Kidney epithelial cell (primary cell): ENCODE measurements at regions not wholly inside any gene's neighbourhood (a gene's known extent, or its start where the extent isn't known, plus 50 kb on each side); places are given as distances from the start of the nearest gene placed in this dataset.
A peak's percentile ranks its signal among the peaks of the same experiment; 100 is the strongest.
"Not testable (repeated sequence)": the region's sequence is repeated elsewhere in the genome, so short reads cannot be mapped to it uniquely, and the experiment has no call there.

Source experiments
- DNase-seq: peaks from one replicate; pipeline ENCODE4 v3.0.0-alpha.2; 2010; ENCODE audit warnings: low read depth
- H3K27me3 ChIP-seq: 2 replicates; pipeline ENCODE4 v1.6.0; 2011; ENCODE audit warnings: low read length; ENCODE audit not compliant: control insufficient read depth, insufficient read depth
- H3K36me3 ChIP-seq: 2 replicates; pipeline ENCODE4 v1.5.1; 2011; ENCODE audit warnings: low read length; ENCODE audit not compliant: control insufficient read depth, insufficient read depth
- H3K4me3 ChIP-seq: 2 replicates; pipeline ENCODE4 v1.5.1; 2011; ENCODE audit warnings: low read depth, mild to moderate bottlenecking, control low read depth, low read length
- TF ChIP-seq, protein P1 (sequence below): IDR thresholded peaks from 2 replicates; pipeline ENCODE4 v1.5.1; 2011; ENCODE audit warnings: mild to moderate bottlenecking, moderate library complexity, low read length, control low read depth, inconsistent platforms; ENCODE audit not compliant: insufficient read depth, poor library complexity, severe bottlenecking

DNA sequence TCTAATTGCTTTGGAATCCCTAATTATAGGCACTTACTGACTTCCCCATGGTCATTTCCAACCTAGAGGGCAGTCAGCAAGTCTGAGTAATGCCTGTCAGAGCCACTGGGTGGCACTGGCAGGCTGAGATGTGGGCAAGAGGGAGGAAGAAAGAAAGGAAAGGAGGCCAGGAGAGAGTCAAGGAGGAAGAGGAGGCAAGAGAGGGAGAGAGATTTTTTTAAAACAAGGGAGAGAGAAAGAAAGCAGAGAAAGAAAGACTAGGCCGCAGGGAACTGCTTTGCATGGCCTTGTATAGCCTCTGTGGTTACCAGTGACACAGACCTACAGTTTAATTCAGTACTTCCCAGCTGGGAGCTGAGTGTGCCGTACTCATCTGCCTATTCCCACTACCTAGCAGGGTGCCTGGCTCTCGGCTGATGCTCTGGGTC, 210.4 kb upstream of the ADO start:
- Histone ChIP-seq H3K36me3 (no peaks in the 10 kb centered on the region), H3K27me3 (no peaks in the 10 kb centered on the region), H3K4me3 (no peak overlapping the region)
- TF ChIP-seq, protein P1, sequence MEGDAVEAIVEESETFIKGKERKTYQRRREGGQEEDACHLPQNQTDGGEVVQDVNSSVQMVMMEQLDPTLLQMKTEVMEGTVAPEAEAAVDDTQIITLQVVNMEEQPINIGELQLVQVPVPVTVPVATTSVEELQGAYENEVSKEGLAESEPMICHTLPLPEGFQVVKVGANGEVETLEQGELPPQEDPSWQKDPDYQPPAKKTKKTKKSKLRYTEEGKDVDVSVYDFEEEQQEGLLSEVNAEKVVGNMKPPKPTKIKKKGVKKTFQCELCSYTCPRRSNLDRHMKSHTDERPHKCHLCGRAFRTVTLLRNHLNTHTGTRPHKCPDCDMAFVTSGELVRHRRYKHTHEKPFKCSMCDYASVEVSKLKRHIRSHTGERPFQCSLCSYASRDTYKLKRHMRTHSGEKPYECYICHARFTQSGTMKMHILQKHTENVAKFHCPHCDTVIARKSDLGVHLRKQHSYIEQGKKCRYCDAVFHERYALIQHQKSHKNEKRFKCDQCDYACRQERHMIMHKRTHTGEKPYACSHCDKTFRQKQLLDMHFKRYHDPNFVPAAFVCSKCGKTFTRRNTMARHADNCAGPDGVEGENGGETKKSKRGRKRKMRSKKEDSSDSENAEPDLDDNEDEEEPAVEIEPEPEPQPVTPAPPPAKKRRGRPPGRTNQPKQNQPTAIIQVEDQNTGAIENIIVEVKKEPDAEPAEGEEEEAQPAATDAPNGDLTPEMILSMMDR: peak; percentile 96
- no peak for DNase-seq

DNA sequence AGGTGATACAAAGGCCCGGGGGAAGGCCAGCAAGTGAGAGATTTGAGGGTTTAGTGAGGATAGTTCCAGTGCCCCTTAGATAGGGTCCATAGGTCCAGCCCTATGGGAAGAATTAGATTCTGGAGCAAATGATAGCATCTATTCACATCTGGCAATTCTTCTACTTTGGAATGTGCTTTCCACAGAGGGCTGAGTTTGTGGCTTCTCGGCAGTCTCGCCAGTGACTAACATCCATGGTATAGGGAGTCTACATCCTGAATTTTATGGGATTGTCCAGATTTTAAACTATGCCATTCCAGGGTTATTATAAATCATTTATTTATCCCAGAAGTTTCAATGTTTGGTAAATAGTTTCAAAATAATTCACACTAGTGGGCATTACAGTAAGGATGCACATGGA, 207.3 kb upstream of the ADO start:
- Histone ChIP-seq H3K4me3 (no peak overlapping the region), H3K27me3 (no peaks in the 10 kb centered on the region), H3K36me3 (no peaks in the 10 kb centered on the region)
- TF ChIP-seq, protein P1: no peak
- DNase-seq: no peak

DNA sequence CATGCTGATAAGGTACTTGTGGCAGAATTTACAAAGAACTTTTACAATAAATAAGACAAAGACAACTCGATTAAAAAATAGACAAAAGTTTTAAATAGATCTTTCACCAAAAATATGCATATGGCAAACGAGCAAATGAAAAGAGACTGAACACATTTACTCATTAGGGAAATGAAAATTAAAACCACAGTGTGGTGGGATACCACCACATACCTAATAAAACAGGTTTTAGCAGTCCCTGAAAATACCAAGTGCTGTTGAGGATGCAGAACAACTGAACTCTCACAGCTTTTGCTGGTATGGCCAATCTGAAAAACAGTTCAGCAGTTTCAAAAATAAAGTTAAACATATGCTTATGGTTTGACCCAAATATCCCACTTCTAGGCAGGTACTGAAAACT, 205.4 kb upstream of the ADO start:
- Histone ChIP-seq H3K4me3 (no peak overlapping the region), H3K36me3 (no peaks in the 10 kb centered on the region), H3K27me3 (no peaks in the 10 kb centered on the region)
- DNase-seq: no peak
- TF ChIP-seq, protein P1: no peak

DNA sequence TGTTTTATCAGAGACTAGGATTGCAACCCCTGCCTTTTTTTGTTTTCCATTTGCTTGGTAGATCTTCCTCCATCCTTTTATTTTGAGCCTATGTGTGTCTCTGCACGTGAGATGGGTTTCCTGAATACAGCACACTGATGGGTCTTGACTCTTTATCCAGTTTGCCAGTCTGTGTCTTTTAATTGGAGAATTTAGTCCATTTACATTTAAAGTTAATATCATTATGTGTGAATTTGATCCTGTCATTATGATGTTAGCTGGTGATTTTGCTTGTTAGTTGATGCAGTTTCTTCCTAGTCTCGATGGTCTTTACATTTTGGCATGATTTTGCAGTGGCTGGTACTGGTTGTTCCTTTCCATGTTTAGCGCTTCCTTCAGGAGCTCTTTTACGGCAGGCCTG, 198.0 kb upstream of the ADO start:
- H3K4me3 ChIP-seq, H3K27me3 ChIP-seq, H3K36me3 ChIP-seq, DNase-seq: not testable (repeated sequence)

DNA sequence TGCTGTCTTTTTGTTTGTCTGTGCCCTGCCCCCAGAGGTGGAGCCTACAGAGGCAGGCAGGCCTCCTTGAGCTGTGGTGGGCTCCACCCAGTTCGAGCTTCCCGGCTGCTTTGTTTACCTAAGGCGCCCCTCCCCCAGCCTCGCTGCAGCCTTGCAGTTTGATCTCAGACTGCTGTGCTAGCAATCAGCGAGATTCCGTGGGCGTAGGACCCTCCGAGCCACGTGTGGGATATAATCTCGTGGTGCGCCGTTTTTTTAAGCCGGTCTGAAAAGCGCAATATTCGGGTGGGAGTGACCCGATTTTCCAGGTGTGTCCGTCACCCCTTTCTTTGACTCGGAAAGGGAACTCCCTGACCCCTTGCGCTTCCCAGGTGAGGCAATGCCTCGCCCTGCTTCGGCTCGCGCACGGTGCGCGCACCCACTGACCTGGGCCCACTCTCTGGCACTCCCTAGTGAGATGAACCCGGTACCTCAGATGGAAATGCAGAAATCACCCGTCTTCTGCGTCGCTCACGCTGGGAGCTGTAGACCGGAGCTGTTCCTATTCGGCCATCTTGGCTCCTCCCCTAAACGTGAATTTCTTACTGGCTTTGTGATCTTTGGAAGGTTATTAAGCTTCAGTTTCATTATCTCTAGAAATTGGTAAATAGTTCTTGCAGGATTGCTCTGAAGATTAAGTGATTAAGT, 196.2 kb upstream of the ADO start:
- not testable (repeated sequence) for H3K4me3 ChIP-seq, H3K36me3 ChIP-seq, H3K27me3 ChIP-seq, DNase-seq

DNA sequence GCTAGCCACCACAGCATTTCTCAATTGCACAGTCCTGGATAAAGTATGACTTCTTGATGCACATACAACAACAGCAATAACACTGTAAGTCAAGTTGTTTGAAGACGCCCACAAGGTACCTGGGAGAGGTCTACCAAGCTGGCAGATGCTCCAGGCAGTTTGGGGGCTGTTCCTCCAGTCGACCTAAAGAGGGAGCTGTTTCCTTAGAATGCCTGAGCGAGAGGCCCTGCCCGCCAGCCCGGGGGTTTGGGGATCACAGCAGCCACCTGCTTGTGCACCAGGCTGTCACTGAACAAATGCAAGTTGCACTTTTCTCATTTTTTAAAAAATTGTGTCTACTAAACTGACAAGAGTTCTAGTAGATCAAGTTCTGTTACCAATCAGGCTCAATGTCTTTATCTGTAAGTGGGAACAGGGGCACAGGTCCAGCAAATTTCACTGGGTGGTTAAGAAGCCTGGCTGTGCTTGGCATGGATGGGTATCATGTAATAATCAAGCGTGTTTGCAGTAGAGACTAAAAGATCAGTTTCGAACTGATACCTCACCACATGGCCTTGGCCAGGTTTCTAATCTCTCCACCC, 193.8 kb upstream of the ADO start:
- no peaks in the 10 kb centered on the region for H3K27me3 ChIP-seq
- H3K36me3 ChIP-seq: no peaks in the 10 kb centered on the region
- TF ChIP-seq, protein P1: peak; percentile 88
- DNase-seq: no peak
- no peak overlapping the region for H3K4me3 ChIP-seq

DNA sequence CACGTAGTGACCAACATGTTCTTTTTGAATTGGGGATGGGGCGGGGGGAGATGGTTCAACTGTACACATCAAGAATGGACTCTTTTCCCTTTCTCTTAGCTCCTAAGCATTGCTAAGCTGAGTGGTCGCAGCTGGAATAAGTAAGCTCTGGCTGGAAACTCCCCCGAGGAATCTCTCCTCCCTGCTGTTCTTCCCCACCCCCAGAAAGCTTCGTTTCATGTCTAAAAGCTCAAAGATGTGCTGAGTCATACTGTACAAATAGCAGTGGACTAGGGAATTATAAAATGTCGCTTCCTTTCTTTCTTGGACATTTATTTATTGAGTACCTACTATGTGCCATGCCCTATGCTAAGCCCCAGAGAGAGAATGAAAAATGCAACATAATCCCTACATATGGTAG, 191.1 kb upstream of the ADO start:
- Histone ChIP-seq H3K36me3 (no peaks in the 10 kb centered on the region), H3K4me3 (no peak overlapping the region), H3K27me3 (no peaks in the 10 kb centered on the region)
- TF ChIP-seq, protein P1: no peak
- no peak for DNase-seq
